NB4 (cell line): ENCODE measurements at regions not wholly inside any gene's neighbourhood (a gene's known extent, or its start where the extent isn't known, plus 50 kb on each side); places are given as distances from the start of the nearest gene placed in this dataset.

Source experiments
- CTCF ChIP-seq: IDR thresholded peaks from one replicate; pipeline ENCODE4 v1.5.1; 2012; ENCODE audit warnings: low read depth, low read length
- POLR2A ChIP-seq: IDR thresholded peaks from 2 replicates; pipeline ENCODE4 v1.6.1; 2011; ENCODE audit warnings: mild to moderate bottlenecking; ENCODE audit not compliant: insufficient read length; ENCODE audit errors: extremely low read depth

- TF ChIP-seq CTCF, result no peak
- TF ChIP-seq POLR2A, result no peak
These were observed 130.4 kb upstream of the CCDC28A start for GRCh38 chr6:138643210-138643609.
